ENCODE measurements at regions not wholly inside any gene's neighbourhood (a gene's known extent, or its start where the extent isn't known, plus 50 kb on each side); places are given as distances from the start of the nearest gene placed in this dataset.

- Histone ChIP-seq H3K4me1 (no peaks in the 10 kb centered on the region), H3K27ac (no peak overlapping the region), H3K4me3 (no peak overlapping the region), H3K36me3 (no peaks in the 10 kb centered on the region), H3K9me3 (peaks cover 0 to 4% (median 0%) of the 10 kb centered on the region in 4 donors), H3K27me3 (no peaks in the 10 kb centered on the region)
- TF ChIP-seq, protein P1, sequence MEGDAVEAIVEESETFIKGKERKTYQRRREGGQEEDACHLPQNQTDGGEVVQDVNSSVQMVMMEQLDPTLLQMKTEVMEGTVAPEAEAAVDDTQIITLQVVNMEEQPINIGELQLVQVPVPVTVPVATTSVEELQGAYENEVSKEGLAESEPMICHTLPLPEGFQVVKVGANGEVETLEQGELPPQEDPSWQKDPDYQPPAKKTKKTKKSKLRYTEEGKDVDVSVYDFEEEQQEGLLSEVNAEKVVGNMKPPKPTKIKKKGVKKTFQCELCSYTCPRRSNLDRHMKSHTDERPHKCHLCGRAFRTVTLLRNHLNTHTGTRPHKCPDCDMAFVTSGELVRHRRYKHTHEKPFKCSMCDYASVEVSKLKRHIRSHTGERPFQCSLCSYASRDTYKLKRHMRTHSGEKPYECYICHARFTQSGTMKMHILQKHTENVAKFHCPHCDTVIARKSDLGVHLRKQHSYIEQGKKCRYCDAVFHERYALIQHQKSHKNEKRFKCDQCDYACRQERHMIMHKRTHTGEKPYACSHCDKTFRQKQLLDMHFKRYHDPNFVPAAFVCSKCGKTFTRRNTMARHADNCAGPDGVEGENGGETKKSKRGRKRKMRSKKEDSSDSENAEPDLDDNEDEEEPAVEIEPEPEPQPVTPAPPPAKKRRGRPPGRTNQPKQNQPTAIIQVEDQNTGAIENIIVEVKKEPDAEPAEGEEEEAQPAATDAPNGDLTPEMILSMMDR (IDR thresholded peaks at IDR 0.05), result no peak
- no peak for TF ChIP-seq POLR2A (IDR thresholded peaks at IDR 0.05)
- DNase-seq, result no peak
Measured at GRCh38 chr2:209074711-209075110, 349.1 kb upstream of the MAP2 start.

DNA sequence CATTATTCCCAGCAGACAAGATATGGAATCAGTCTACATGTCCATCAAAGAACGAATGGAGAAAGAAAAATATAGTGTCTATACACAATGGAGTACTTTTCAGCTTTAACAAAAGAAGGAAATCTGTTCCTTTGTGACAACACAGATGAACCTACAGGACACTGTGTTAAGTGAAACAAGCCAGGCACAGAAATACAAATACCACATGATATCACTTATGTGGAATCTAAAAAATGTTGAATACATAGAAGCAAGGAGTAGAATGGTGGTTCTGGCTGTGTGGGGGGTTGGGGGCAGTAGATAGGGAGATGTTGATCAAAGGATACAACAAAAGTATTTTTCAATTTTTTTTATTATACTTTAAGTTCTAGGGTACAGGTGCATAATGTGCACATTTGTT, 347.7 kb upstream of the MAP2 start:
- Histone ChIP-seq H3K4me1 (no peaks in the 10 kb centered on the region), H3K9me3 (peaks cover 0 to 4% (median 0%) of the 10 kb centered on the region in 4 donors), H3K27ac (no peak overlapping the region), H3K36me3 (no peaks in the 10 kb centered on the region), H3K4me3 (no peak overlapping the region), H3K27me3 (no peaks in the 10 kb centered on the region)
- no peak for DNase-seq
- no peak for TF ChIP-seq POLR2A (IDR thresholded peaks at IDR 0.05)
- TF ChIP-seq, protein P1 (IDR thresholded peaks at IDR 0.05), result no peak

GRCh38 chr2:209086761-209087160, 337.1 kb upstream of the MAP2 start:
- no peak overlapping the region for H3K4me3 ChIP-seq

DNA sequence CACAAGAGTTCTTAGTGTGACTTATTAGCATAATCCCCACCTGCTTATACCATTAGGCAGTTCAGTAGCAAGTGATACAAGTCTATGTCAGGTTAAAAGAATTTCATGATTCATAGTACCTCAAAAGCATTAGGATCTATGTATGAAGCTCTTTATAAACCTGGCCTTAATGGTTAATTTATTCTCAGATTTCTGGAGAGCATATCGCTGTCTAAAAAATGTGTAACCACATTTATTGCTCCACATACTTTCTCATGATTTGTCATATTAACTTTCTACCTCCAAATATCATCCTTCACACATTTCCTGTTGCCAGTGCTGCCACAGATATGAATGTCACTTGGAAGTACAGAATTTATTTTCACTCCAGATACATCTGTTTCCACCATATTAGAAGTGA, 332.8 kb upstream of the MAP2 start:
- no peak overlapping the region for H3K4me3 ChIP-seq
- H3K27ac ChIP-seq, result no peak overlapping the region
- TF ChIP-seq, protein P1 (IDR thresholded peaks at IDR 0.05), result no peak
- TF ChIP-seq POLR2A (IDR thresholded peaks at IDR 0.05), result no peak
- no peaks in the 10 kb centered on the region for H3K9me3 ChIP-seq
- H3K36me3 ChIP-seq, result no peaks in the 10 kb centered on the region
- H3K27me3 ChIP-seq, result no peaks in the 10 kb centered on the region
- DNase-seq, result no peak
- H3K4me1 ChIP-seq, result no peaks in the 10 kb centered on the region

More at GRCh38 chr2:209086761-209087160, 337.1 kb upstream of the MAP2 start:
- no peak for TF ChIP-seq POLR2A (IDR thresholded peaks at IDR 0.05)
- TF ChIP-seq, protein P1 (IDR thresholded peaks at IDR 0.05), result no peak
- Histone ChIP-seq H3K4me1 (no peaks in the 10 kb centered on the region), H3K27ac (no peak overlapping the region), H3K9me3 (no peaks in the 10 kb centered on the region), H3K36me3 (no peaks in the 10 kb centered on the region), H3K27me3 (no peaks in the 10 kb centered on the region)
- no peak for DNase-seq

DNA sequence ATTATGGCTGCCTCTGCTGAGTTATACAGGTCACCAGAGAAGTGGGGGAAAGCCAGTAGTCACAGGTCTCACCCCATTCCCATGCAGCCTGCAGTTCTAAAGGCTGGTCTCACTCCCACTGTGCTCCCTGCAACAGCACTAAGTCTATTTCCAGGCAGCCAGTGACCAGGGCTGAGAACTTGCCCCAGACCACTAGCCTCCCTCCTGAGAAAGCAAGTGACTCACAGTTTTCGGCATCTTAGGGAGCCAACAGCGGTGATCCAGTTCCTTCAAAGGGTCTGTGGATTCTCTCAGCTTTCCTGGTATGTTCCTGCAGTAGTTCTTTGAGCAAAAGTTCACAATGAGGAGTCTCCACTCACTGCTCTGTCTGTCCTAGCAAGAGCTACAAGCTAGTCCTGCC, 329.6 kb upstream of the MAP2 start:
- Histone ChIP-seq H3K9me3 (no peaks in the 10 kb centered on the region), H3K27ac (no peak overlapping the region), H3K4me3 (no peak overlapping the region), H3K36me3 (no peaks in the 10 kb centered on the region), H3K4me1 (no peaks in the 10 kb centered on the region), H3K27me3 (no peaks in the 10 kb centered on the region)
- TF ChIP-seq, protein P1 (IDR thresholded peaks at IDR 0.05), result no peak
- no peak for TF ChIP-seq POLR2A (IDR thresholded peaks at IDR 0.05)
- DNase-seq, result no peak

DNA sequence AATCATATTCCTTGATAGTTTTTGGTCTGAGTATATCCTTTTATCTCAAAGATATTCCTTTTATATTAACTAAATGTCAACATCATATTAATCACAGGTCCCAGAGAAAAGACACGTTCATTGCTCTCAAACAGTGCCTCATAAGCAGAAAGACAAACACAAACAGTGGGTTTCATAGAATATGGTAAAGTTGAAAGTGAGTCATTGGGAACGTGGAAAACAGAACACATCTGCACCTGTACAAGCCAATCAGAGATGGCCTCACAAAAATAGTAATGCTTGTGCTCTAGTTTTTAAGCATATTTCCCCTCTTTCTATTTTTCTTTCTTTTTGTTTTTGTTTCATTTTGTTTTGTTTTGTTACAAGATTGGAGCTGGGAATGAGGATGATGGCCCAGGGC, 328.4 kb upstream of the MAP2 start:
- TF ChIP-seq, protein P1 (IDR thresholded peaks at IDR 0.05), result no peak
- no peak for TF ChIP-seq POLR2A (IDR thresholded peaks at IDR 0.05)

More for the DNA sequence above, 328.4 kb upstream of the MAP2 start:
- Histone ChIP-seq H3K36me3 (no peaks in the 10 kb centered on the region), H3K27ac (no peak overlapping the region), H3K27me3 (no peaks in the 10 kb centered on the region), H3K9me3 (no peaks in the 10 kb centered on the region), H3K4me1 (no peaks in the 10 kb centered on the region), H3K4me3 (no peak overlapping the region)
- DNase-seq, result no peak

Data from Peyer's patch (tissue), 4 donors.